Natural killer cell (primary cell): ENCODE measurements at regions not wholly inside any gene's neighbourhood (a gene's known extent, or its start where the extent isn't known, plus 50 kb on each side); places are given as distances from the start of the nearest gene placed in this dataset.
"Not testable (repeated sequence)": the region's sequence is repeated elsewhere in the genome, so short reads cannot be mapped to it uniquely, and the experiment has no call there.

Experiments
- ATAC-seq, 3 donors: fragments of 150-1000 bp in 2 of 3; fragments of 200-7000 bp in 1 of 3; cut with Tn5 transposase; 1 replicate in 1 of 3; 2 replicates in 2 of 3; pipeline ENCODE4 v1.10.0; 2021; ENCODE audit warnings: mild to moderate bottlenecking in 2 of 3, moderate library complexity in 2 of 3
- DNase-seq, 2 donors: peaks; one replicate each; pipeline versions ENCODE4 v3.0.0 to v3.0.0-alpha.2; 2013 to 2021; ENCODE audit warnings: mixed read lengths in 1 of 2
- H3K27ac ChIP-seq: one replicate; pipeline ENCODE4 v1.5.1; 2013; ENCODE audit warnings: mild to moderate bottlenecking, low read length
- H3K27me3 ChIP-seq: one replicate; pipeline ENCODE4 v1.6.1; 2013; ENCODE audit warnings: low read length; ENCODE audit not compliant: control insufficient read depth, insufficient read depth
- H3K36me3 ChIP-seq: one replicate; pipeline ENCODE4 v1.6.1; 2013; ENCODE audit warnings: low read length; ENCODE audit not compliant: control insufficient read depth, insufficient read depth
- H3K4me1 ChIP-seq: one replicate; pipeline ENCODE4 v1.6.1; 2013; ENCODE audit warnings: low read length; ENCODE audit not compliant: control insufficient read depth, insufficient read depth
- H3K4me3 ChIP-seq: one replicate; pipeline ENCODE4 v1.5.1; 2013; ENCODE audit warnings: low read length
- H3K9me3 ChIP-seq: one replicate; pipeline ENCODE4 v1.6.1; 2013; ENCODE audit warnings: low read length; ENCODE audit not compliant: control insufficient read depth, insufficient read depth
- H3K27ac Mint-ChIP-seq, 2 donors: one replicate each; pipeline ENCODE4 v1.8.0; 2022; ENCODE audit warnings: mild to moderate bottlenecking in 2 of 2, mixed read lengths in 2 of 2, moderate library complexity in 1 of 2
- H3K27me3 Mint-ChIP-seq, 2 donors: one replicate each; pipeline ENCODE4 v1.8.0; 2022; ENCODE audit warnings: low read depth in 2 of 2, mixed read lengths in 2 of 2
- H3K36me3 Mint-ChIP-seq: one replicate; pipeline ENCODE4 v1.8.0; 2022; ENCODE audit warnings: mixed read lengths
- H3K4me1 Mint-ChIP-seq, 2 donors: one replicate each; pipeline ENCODE4 v1.8.0; 2022; ENCODE audit warnings: mixed read lengths in 2 of 2
- H3K4me3 Mint-ChIP-seq: one replicate; pipeline ENCODE4 v1.8.0; 2022; ENCODE audit warnings: mild to moderate bottlenecking, moderate library complexity, mixed read lengths
- H3K9me3 Mint-ChIP-seq, 2 donors: one replicate each; pipeline ENCODE4 v1.8.0; 2022; ENCODE audit warnings: mixed read lengths in 2 of 2
- WGBS: methylation state at CpG from one replicate; pipeline ENCODE4 v1.1.7; 2013; ENCODE audit warnings: missing lambda C conversion rate; ENCODE audit not compliant: insufficient coverage; 5-methylcytosine and 5-hydroxymethylcytosine counted together
- intact Hi-C: fragments of 100-400 bp; cut with micrococcal nuclease; formaldehyde crosslinking; loops from one replicate; pipeline ENCODE4 v1.14.2; 2022
- TF ChIP-seq, protein P1 (sequence below): fragments of 200-600 bp; IDR thresholded peaks from one replicate; pipeline ENCODE4 v1.8.0; 2022; ENCODE audit warnings: antibody characterized with exemption

DNA sequence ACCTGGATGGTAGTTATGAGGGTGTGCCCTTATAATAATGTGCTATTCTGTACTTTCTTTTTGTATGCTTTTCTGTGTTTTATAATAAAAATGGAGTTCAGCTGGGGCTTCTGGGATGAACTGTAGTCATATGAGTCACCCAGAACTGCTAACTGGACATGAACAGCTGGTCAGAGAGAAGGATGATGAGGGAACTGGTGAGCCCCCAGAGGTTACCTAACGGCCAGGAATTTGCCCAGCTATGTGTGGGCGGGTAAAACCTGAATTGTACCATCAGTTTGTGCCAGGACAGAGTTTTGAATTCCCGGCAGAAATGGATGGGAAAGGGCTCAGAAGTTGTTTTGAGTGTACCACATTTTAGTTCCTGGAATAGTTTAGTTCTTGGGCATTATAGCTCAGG is 138.0 kb upstream of the USP9X start:
- 93% methylated on average over 3 of the region's 3 CpGs for WGBS
- H3K27me3 ChIP-seq, result no peaks in the 10 kb centered on the region
- Mint-ChIP-seq H3K4me1 (no peaks in the 10 kb centered on the region), H3K4me3 (no peak overlapping the region), H3K27me3 (peaks cover 0 to 7% of the 10 kb centered on the region in 2 donors), H3K36me3 (no peaks in the 10 kb centered on the region), H3K9me3 (no peaks in the 10 kb centered on the region), H3K27ac (no peak overlapping the region)
- no peak for DNase-seq
- TF ChIP-seq, protein P1, sequence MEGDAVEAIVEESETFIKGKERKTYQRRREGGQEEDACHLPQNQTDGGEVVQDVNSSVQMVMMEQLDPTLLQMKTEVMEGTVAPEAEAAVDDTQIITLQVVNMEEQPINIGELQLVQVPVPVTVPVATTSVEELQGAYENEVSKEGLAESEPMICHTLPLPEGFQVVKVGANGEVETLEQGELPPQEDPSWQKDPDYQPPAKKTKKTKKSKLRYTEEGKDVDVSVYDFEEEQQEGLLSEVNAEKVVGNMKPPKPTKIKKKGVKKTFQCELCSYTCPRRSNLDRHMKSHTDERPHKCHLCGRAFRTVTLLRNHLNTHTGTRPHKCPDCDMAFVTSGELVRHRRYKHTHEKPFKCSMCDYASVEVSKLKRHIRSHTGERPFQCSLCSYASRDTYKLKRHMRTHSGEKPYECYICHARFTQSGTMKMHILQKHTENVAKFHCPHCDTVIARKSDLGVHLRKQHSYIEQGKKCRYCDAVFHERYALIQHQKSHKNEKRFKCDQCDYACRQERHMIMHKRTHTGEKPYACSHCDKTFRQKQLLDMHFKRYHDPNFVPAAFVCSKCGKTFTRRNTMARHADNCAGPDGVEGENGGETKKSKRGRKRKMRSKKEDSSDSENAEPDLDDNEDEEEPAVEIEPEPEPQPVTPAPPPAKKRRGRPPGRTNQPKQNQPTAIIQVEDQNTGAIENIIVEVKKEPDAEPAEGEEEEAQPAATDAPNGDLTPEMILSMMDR, result no peak
- H3K36me3 ChIP-seq, result no peaks in the 10 kb centered on the region
- intact Hi-C loops, result no loop called here
- no peak overlapping the region for H3K4me3 ChIP-seq
- no peaks in the 10 kb centered on the region for H3K9me3 ChIP-seq
- no peak overlapping the region for H3K27ac ChIP-seq
- no peak for ATAC-seq
- no peaks in the 10 kb centered on the region for H3K4me1 ChIP-seq

DNA sequence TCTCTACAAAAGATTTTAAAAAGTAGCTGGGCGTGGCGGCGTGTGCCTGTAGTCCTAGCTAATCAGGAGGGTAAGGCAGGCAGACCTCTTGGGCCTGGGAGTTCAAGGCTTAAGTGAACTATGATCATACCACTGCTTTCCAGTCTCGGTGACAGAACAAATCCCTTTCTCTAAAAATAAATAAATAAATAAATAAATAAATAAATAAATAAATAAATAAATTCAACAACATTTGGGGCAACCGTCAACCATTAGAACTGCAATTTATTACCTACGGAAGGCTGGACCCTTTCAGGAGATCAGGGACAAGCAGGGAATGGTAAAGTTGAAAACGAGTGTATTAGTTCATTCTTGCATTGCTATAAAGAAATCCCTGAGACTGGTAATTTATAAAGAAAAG is 136.2 kb upstream of the USP9X start:
- no peaks in the 10 kb centered on the region for H3K36me3 Mint-ChIP-seq
- no peaks in the 10 kb centered on the region for H3K4me1 ChIP-seq
- no peak for DNase-seq
- no peaks in the 10 kb centered on the region for H3K4me1 Mint-ChIP-seq
- H3K27ac Mint-ChIP-seq, result no peak overlapping the region
- intact Hi-C loops, result no loop called here
- WGBS, result 94% methylated on average over 4 of the region's 7 CpGs
- H3K27me3 ChIP-seq, result no peaks in the 10 kb centered on the region
- no peak for ATAC-seq
- H3K27ac ChIP-seq, result no peak overlapping the region
- H3K4me3 ChIP-seq, result no peak overlapping the region
- H3K9me3 ChIP-seq, result no peaks in the 10 kb centered on the region
- no peak overlapping the region for H3K4me3 Mint-ChIP-seq
- TF ChIP-seq, protein P1, result no peak
- H3K9me3 Mint-ChIP-seq, result no peaks in the 10 kb centered on the region
- peaks cover 0 to 13% of the 10 kb centered on the region in 2 donors for H3K27me3 Mint-ChIP-seq
- H3K36me3 ChIP-seq, result no peaks in the 10 kb centered on the region

DNA sequence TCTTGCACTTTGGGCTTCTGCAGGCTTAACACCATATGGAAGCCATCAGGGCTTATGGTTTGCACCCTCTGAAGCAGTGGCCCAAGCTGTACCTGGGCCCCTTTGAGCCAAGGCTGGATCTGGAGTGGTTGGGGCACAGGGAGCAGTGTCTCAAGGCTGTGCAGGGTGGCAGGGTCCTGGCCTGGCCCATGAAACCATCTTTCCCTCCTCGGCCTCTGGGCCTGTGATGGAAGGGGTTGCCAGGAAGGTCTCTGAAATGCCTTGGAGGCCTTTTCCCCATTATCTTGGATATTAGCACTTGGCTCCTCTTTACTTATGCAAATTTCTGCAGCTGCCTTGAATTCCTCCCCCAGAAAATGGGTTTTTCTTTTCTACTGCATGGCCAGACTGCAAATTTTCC is 134.7 kb upstream of the USP9X start:
- no peaks in the 10 kb centered on the region for H3K36me3 ChIP-seq
- intact Hi-C loops, result no loop called here
- no peaks in the 10 kb centered on the region for H3K4me1 Mint-ChIP-seq
- WGBS, result no CpG with 5 or more reads among the region's 1 CpG
- no peak for ATAC-seq
- no peak for DNase-seq
- no peaks in the 10 kb centered on the region for H3K4me1 ChIP-seq
- no peak overlapping the region for H3K27ac Mint-ChIP-seq
- no peaks in the 10 kb centered on the region for H3K27me3 ChIP-seq
- H3K27me3 Mint-ChIP-seq, result peaks cover 0 to 7% of the 10 kb centered on the region in 2 donors
- no peak overlapping the region for H3K4me3 ChIP-seq
- no peaks in the 10 kb centered on the region for H3K9me3 ChIP-seq
- no peak overlapping the region for H3K27ac ChIP-seq
- H3K36me3 Mint-ChIP-seq, result no peaks in the 10 kb centered on the region
- no peak overlapping the region for H3K4me3 Mint-ChIP-seq
- TF ChIP-seq, protein P1, result no peak
- no peaks in the 10 kb centered on the region for H3K9me3 Mint-ChIP-seq

DNA sequence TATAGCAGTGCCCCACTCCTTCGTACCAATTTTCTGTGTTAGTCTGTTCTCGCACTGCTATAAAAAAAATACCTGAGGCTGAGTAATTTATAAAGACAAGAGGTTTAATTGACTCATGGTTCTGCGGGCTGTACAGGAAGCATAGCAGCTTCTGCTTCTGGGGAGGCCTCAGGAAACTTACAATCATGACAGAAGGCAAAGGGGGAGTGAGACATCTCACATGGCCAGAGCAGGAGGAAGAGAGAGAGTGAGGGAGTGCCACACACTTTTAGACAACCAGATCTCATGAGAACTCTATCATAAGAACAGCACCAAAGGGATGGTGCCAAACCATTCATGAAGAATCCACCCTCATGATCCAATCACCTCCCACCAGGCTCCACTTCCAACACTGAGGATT is 133.8 kb upstream of the USP9X start:
- H3K27me3 Mint-ChIP-seq, H3K9me3 Mint-ChIP-seq, H3K27ac Mint-ChIP-seq, H3K4me3 Mint-ChIP-seq, H3K4me3 ChIP-seq, DNase-seq, intact Hi-C loops, H3K36me3 Mint-ChIP-seq, H3K9me3 ChIP-seq, H3K4me1 Mint-ChIP-seq, H3K27me3 ChIP-seq, H3K4me1 ChIP-seq, H3K27ac ChIP-seq, H3K36me3 ChIP-seq, ATAC-seq: not testable (repeated sequence)
- WGBS, result 100% methylated on average over 1 of the region's 3 CpGs
